NCI-H510A treated with DMSO at 0.1 percent for 48 hours (cell line): ENCODE measurements at regions not wholly inside any gene's neighbourhood (a gene's known extent, or its start where the extent isn't known, plus 50 kb on each side); places are given as distances from the start of the nearest gene placed in this dataset.
A peak's percentile ranks its signal among the peaks of the same experiment; 100 is the strongest.

Experiments
- DNase-seq: peaks from one replicate; lab custom pipeline; 2025; lab: John Stamatoyannopoulos, UW

DNA sequence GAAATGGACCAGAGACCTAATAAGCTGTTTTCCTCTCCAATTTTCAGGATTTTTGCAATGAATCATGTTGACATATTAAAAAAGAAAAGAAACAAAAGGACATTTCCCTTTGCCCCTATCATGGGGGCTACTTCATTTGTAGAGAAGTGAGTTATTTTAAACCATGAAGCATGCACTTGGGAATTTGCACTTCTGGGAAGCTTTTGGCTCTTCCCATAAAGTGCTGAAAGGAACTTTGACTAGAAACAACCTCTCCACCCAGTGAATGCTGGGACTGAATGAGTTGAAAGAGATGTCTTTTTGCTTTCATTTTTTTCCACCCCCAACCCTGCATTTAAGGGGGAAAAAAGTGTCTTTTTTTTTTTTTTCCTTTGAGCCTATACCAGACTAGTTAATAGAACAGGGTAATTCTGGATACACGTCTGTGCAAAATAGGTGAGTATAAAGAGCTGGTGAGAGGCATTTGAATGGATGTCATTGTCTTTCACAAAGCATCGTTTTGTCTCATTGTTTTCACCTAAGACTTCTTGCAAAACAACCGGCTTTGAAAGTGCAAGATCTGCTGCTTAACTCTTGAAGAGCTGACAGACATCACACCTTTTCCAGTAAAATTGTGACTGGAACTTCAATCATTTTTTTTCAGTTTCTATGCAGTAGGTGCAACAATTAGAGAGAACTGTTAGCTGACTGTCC, 138.7 kb upstream of the BACH2 start:
- DNase-seq, result no peak

- DNase-seq, result no peak
Measured at GRCh38 chr6:90434094-90434493, 137.5 kb upstream of the BACH2 start.

DNA sequence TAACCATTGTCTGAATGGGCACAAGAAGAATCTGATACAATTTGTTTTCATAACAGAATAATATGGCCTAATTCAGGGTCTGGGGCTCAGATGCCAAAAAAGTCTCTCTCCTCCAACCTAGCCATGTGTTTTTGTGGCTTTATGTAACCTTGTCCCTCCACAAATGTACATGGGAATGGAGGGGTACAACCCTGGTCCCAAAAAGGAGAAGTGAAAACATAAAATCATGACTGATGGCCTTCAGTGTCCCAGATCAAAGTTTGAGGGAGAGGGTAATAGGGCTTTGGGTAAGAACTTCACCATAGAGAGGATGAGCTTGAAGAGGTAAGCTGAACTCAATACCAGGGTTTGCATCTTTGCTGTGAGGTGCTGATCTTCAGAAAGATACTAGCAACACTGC, 136.3 kb upstream of the BACH2 start:
- no peak for DNase-seq

DNA sequence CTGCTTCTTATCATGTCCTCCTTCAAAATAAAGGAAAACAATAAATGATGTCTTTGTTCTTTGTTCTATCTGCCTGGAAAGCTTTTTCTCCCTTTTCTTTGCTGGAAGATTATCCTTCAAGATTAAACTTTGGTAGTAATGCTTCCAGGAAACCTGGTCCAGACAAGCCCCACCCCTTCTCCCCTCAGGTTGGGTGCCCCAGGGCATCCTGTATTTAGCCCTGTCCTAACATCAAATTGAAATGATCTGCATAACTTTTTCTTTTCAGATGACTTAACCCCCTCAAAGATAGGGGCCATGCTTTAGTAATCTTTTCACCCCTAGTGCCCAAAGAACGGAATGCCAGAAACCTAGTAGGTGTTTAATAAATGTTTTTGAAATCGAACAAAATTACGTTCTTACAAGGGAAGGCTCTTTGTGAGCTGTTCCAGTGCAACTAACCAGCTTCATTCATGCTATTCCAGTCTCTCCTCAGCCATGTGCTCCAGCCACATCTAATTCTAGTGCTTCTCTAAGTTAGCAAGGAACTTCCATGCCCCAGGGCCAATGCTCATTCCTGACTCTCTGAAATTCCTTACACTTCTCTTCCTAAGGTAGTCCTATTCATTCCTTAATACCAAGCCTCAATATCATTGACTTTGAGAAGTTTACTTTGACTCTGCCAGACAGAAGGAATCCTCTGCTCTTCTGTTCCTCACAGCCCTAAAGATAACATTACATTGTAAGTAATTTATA, 135.6 kb upstream of the BACH2 start:
- no peak for DNase-seq

DNA sequence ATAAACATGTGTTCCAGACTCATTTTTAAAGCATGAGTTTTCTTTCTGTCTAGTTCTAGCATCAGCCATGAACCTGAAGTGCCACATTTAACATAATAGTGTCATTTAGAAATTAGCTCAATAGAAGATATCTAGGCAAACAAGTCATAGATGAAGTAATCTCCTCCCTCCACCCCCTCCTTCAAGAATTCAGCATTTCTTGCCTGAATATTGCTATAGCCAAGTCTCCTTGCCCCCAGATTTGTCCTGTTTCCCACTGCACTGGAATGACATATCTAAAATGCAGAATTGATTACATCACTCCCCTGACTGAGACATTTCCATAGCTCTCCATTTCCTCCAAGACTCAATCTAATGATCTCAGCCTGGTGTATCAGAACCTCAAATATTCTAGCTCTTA, 134.9 kb upstream of the BACH2 start:
- no peak for DNase-seq

DNA sequence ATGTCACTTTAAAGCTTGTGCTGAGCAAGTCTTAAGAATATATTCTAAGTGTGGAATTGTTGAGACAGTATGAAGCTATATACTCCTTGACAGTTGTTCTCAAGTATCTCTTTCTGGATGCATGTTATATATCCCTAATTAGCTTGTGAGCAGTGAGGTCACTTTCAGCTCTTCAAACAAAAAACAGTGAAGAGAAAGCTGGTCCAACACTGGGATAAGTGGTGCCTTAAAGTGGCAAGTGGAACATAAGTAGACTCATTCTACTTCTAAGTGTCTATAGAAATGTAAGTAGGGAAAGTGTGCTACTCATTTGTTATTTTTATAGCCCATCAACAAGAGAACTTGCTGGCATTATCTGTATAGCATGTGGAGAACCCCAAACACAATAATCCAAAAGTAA, 133.1 kb upstream of the BACH2 start:
- DNase-seq, result no peak

GRCh38 chr6:90428514-90428913, 131.9 kb upstream of the BACH2 start:
- no peak for DNase-seq

GRCh38 chr6:90425161-90425641, 128.6 kb upstream of the BACH2 start:
- no peak for DNase-seq

GRCh38 chr6:90424580-90424979, 127.9 kb upstream of the BACH2 start:
- DNase-seq, result no peak

GRCh38 chr6:90421666-90422065, 125.0 kb upstream of the BACH2 start:
- DNase-seq, result no peak

- DNase-seq, result no peak
Measured at GRCh38 chr6:90420500-90420899, 123.9 kb upstream of the BACH2 start.

DNA sequence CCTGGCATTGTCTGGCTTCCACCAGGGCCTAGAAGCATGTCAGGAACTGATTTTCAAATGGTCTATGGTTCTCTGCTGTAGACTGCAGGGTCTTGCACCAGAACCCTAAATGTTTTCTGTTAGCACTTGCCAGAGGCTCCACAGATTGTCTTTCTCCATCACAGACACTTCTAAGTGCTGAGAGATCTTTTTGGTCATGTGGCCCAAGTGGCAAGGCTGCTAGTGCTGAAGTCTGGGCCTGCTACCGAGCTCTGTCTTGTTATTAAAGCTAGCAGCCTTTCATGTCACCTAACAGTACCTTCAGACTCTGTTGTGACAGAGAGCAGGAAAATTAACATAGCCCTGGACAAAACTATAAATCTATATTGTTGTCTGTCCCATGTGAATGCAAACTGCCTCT, 120.7 kb upstream of the BACH2 start:
- no peak for DNase-seq

DNA sequence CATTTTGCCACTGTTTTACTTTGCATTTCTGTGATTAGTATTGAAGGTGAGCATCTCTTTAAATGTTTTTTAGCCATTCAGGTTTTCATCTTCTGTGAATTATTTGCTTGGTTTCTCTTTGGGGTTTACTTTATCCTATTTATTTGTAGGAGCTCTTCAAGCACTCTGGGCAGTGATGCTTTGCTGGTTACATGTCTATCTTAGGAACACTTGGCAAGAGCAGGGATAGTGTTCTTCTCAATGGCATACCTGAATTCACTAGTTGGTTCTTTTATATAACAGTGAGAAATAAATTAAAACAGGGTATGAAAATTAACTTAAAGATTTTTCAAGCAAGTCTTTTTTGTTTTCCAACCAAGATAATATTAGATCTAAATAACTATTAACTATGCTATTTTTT, 119.7 kb upstream of the BACH2 start:
- no peak for DNase-seq

DNA sequence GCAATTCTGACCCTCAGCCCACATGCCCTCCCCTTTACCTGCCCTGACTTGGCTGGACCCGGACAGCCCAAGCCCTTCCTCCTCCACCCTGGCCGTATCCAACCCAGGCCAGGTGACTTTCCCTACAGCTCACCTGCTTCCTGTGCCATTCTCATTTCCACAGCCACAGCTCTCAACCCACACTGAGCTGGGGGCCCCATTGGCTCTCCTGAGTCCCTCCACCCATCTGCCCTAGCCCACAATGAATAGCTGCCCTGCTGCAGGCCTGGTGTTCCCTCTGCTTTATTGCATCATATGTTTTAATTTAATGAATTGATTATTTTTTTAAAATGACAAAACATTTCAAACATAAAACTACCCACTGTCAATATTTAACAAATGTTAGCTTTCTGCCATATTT, 118.5 kb upstream of the BACH2 start:
- DNase-seq, result no peak

DNA sequence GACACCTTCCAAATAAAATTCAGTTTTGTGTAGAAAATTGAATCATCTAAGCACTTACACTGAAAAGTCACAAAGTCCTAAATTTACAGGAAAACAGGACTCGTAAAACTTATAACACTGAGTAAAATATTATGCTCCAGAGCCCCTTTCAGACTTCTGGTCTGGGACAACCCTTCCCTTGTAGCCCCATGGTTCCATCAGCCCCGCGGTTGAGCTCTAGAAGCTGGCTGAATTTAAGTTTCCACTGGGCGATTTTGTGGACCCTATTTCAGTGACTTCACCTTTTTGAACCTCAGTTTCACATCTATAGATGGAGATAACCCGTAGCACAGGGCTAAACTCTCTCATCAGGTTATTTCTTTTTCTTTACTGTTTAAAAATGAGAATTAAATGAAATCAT, 117.7 kb upstream of the BACH2 start:
- DNase-seq, result no peak

GRCh38 chr6:90413867-90414266, 117.2 kb upstream of the BACH2 start:
- DNase-seq, result peak; percentile 72

- DNase-seq, result peak; percentile 56
Measured at GRCh38 chr6:90413396-90413795, 116.8 kb upstream of the BACH2 start.

DNA sequence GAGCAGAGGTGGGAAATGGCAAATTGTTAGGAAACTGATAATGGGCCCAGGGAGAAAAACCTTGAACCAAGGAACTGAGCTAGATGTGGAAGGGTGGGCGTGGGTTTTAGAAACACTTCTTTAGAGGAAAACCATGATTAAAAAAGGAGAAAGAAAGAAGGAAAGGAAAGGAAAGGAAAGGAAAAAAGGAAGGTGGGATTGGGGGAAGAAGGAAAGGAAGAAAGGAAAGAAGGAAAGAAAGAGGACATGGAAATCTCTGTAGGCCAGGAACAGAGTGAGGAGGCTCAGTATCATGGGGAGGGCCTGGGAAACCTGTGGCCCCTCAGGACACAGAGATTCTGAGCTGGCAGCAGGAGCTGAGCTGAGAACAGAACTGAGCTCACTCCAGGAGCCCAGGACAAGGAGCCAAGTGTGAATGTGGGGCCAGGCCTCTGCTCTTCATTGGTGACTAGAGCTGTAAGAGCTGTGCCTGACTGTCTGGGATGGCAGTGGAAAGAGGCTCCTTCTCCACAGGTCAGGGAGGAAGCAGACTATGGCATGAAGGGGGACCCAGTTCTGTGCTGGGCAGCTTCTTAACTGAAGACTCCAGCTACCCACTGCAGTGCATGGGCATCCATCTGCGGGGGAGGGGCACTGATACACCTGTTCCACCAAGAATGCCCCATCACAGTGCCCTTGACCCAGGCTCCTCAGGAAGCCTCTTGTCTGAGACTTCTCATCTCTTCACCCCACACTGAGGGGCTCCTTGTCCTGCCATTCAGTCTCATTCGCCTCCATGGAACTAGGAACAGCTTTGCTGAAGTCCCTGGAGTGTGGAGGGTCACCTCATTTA, 116.1 kb upstream of the BACH2 start:
- DNase-seq, result no peak

- DNase-seq, result no peak
Measured at GRCh38 chr6:90411292-90411781, 114.7 kb upstream of the BACH2 start.

DNA sequence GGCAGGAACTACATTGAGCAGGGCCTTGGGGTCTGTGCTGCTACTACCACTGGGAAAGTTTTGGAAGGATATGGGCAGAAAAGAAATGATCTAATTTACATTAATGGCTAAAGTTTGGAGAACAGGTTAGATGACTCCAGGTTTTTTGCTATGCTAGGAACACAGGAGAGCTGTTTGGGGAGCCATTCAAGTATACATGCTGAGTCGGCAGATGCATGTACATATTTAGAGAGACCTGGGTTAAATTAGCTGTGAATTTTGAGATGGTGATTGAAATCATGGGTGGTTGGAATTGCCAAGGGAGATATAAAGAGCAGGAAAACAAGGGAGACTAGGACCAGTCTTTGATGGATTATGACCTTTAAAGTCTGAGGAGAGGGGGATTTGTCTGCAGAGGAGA, 113.1 kb upstream of the BACH2 start:
- no peak for DNase-seq

DNA sequence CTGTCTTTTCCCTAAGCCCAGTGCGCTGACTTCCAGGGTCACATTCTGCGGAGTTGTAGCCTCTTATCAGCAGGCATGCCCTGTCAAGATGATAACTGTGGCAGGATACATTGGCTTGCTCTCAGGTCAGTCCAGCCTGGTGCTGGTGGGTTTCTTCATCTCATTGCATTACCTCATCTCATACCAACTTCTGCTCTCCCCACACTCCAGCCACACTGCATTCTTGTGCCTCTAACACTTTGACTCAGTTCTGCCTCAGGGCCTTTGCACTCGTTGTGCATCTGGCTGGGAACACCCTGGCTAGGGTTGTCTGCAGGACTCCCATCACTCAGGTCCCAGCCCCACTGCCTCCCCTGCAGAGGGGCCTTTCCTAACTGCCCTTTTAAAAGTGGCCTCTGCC, 110.3 kb upstream of the BACH2 start:
- no peak for DNase-seq

GRCh38 chr6:90406142-90406794, 109.6 kb upstream of the BACH2 start:
- DNase-seq, result no peak
